Ishikawa (cell line): ENCODE measurements at regions not wholly inside any gene's neighbourhood (a gene's known extent, or its start where the extent isn't known, plus 50 kb on each side); places are given as distances from the start of the nearest gene placed in this dataset.

Experiments
- CREB1 ChIP-seq: IDR thresholded peaks from 2 replicates; pipeline ENCODE4 v1.6.1; 2012; ENCODE audit warnings: low read depth
- EGR1 ChIP-seq: IDR thresholded peaks from 2 replicates; pipeline ENCODE4 v1.6.1; 2012
- EP300 ChIP-seq: IDR thresholded peaks from 2 replicates; pipeline ENCODE4 v1.6.1; 2012; ENCODE audit warnings: borderline replicate concordance
- TAF1 ChIP-seq: IDR thresholded peaks from 2 replicates; pipeline ENCODE4 v1.6.1; 2012; ENCODE audit warnings: low read depth, mild to moderate bottlenecking
- TF ChIP-seq, protein P1 (sequence below): IDR thresholded peaks from 2 replicates; pipeline ENCODE4 v1.6.1; 2012
- TF ChIP-seq, protein P2 (sequence below): IDR thresholded peaks from 2 replicates; pipeline ENCODE4 v1.6.1; 2012; ENCODE audit warnings: low read depth, mild to moderate bottlenecking

GRCh38 chr2:235115521-235115920 lies 163.7 kb downstream of the SH3BP4 start:
- no peak for TF ChIP-seq TAF1
- no peak for TF ChIP-seq EP300
- TF ChIP-seq, protein P1, sequence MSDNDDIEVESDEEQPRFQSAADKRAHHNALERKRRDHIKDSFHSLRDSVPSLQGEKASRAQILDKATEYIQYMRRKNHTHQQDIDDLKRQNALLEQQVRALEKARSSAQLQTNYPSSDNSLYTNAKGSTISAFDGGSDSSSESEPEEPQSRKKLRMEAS = no peak
- no peak for TF ChIP-seq EGR1
- TF ChIP-seq, protein P2, sequence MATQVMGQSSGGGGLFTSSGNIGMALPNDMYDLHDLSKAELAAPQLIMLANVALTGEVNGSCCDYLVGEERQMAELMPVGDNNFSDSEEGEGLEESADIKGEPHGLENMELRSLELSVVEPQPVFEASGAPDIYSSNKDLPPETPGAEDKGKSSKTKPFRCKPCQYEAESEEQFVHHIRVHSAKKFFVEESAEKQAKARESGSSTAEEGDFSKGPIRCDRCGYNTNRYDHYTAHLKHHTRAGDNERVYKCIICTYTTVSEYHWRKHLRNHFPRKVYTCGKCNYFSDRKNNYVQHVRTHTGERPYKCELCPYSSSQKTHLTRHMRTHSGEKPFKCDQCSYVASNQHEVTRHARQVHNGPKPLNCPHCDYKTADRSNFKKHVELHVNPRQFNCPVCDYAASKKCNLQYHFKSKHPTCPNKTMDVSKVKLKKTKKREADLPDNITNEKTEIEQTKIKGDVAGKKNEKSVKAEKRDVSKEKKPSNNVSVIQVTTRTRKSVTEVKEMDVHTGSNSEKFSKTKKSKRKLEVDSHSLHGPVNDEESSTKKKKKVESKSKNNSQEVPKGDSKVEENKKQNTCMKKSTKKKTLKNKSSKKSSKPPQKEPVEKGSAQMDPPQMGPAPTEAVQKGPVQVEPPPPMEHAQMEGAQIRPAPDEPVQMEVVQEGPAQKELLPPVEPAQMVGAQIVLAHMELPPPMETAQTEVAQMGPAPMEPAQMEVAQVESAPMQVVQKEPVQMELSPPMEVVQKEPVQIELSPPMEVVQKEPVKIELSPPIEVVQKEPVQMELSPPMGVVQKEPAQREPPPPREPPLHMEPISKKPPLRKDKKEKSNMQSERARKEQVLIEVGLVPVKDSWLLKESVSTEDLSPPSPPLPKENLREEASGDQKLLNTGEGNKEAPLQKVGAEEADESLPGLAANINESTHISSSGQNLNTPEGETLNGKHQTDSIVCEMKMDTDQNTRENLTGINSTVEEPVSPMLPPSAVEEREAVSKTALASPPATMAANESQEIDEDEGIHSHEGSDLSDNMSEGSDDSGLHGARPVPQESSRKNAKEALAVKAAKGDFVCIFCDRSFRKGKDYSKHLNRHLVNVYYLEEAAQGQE = no peak
- no peak for TF ChIP-seq CREB1
